GM12874 (cell line): ENCODE measurements at regions not wholly inside any gene's neighbourhood (a gene's known extent, or its start where the extent isn't known, plus 50 kb on each side); places are given as distances from the start of the nearest gene placed in this dataset.

ENCODE experiments used
- CTCF ChIP-seq: IDR thresholded peaks from 2 replicates; pipeline ENCODE4 v1.5.1; 2011; ENCODE audit warnings: low read depth, mild to moderate bottlenecking, control low read depth, low read length, moderate library complexity; ENCODE audit not compliant: insufficient read depth

DNA sequence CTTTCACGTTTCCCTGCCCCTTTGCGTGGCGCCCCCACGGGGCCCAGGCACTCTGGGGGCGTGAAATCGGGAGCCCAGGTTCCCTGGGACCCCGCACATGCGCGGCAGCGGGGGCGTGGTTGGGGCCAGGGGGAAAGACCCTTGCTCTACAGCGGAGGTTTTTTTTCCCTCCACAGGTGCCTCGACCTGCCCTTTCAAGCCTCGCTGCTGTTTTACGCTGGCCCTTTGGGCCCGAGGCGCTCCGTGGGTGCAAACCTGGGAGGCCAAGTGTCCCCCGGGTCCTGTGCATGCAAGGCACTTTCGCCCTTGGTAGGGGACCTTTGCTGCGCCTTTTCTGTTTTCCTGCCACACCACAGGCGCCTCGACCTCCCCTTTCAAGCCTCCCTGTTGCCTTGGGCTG lies 329.8 kb downstream of the ALG10 start:
- no peak for TF ChIP-seq CTCF

- TF ChIP-seq CTCF = no peak
Observed at GRCh38 chr12:34354239-34355200, 332.2 kb downstream of the ALG10 start.

- no peak for TF ChIP-seq CTCF
Observed at GRCh38 chr12:34356233-34356987, 334.1 kb downstream of the ALG10 start.

DNA sequence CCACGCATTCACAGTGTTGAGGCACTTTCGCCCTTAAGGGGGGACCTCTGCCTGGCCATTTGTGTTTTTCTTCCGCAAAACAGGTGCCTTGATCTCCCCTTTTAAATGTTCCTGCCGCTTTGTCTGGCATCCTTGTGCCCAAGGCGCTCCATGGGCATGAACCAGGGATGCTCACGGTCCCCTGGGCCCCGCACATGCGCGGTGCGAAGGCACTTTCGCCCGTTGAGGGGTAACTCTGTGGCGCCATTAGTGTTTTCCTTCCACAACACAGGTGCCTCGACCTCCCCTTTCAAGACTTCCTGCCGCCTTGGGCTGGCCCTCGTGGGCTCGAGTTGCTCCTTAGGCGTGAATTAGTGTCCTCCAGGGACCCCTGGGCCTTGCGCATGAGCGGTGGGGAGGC lies 335.5 kb downstream of the ALG10 start:
- TF ChIP-seq CTCF = no peak

DNA sequence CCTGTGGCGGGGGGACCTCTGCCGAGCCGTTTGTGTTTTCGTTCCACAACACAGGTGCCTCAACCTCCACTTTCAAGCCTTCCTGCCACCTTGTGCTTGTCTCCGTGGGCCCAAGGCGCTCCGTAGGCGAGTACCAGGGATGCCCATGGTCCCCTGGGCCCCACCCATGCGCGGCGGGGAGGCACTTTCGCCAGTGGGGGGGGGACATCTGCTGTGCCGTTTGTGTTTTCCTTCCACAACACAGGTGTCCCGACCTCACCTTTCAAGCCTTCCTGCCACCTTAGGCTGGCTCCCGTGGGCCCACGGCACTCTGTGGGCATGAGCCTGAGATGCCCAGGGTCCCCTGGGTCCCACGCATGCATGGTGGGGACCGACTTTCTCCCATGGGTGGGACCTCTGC lies 335.9 kb downstream of the ALG10 start:
- TF ChIP-seq CTCF = no peak

DNA sequence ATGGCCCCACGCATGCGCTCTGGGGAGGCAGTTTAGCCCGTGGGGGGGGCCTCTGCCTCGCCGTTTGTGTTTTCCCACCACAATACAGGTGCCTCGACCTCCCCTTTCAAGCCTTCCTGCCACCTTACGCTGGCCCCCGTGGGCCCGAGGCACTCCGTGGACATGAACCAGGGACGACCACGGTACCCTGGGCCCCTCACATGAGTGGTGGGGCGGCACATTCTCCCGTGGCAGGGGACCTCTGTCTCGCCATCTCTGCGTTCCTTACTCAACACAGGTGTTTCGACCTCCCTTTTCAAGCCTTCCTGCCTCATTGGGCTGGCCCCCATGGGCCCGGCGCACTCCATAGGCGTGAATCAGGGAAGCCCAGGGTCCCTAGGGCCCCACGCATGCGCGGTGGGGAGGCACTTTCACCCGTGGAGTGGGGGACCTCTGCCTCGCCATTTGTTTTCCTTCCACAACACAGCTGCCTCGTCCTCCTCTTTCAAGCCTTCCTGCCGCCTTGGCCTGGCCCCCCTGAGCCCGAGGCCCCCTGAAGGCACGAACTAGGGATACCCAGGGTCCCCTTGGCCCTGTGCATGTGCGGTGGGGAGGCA lies 339.5 kb downstream of the ALG10 start:
- TF ChIP-seq CTCF = no peak

DNA sequence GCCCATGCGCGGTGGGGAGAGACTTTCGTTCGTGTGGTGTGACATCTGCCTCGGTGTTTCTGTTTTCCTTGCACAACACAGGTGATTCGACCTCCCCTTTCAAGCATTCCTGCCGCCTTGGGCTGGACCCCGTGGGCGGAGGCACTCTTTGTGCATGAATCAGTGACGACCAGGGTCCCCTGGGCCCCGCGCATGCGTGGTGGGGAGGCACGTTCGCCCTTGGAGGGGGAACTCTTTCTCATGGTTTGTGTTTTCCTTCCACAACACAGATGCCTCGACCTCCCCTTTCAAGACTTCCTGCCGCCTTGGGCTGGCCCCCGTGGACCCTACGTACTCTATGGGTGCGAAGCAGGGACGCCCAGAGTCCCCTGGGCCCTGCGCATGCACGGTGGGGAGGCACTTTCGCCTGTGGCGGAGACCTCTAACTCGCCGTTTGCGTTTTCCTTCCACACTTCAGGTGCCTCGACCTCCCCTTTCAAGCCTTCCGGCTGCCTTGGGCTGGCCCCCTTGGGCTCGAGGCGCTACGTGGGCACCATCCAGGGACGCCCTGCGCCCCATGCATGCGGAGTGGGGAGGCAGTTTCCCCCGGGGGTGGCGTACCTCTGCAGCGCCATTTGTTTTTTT lies 340.9 kb downstream of the ALG10 start:
- TF ChIP-seq CTCF = no peak
